Breast epithelium (tissue), 3 donors: ENCODE measurements at regions not wholly inside any gene's neighbourhood (a gene's known extent, or its start where the extent isn't known, plus 50 kb on each side); places are given as distances from the start of the nearest gene placed in this dataset.

ENCODE experiments used
- CTCF ChIP-seq, 3 donors: fragments of 450-650 bp; IDR thresholded peaks; one replicate each; pipeline ENCODE4 v1.5.1; 2016 to 2017; ENCODE audit warnings: antibody characterized with exemption in 3 of 3, mild to moderate bottlenecking in 3 of 3, moderate library complexity in 3 of 3
- POLR2A ChIP-seq: fragments of 450-650 bp; IDR thresholded peaks from one replicate; pipeline ENCODE4 v1.6.1; 2016; ENCODE audit warnings: antibody characterized with exemption, mild to moderate bottlenecking, moderate library complexity
- POLR2AphosphoS5 ChIP-seq, 3 donors: sonication (generic); formaldehyde crosslinking; IDR thresholded peaks; one replicate each; pipeline ENCODE4 v1.6.1; 2017; ENCODE audit warnings: antibody characterized with exemption in 3 of 3

DNA sequence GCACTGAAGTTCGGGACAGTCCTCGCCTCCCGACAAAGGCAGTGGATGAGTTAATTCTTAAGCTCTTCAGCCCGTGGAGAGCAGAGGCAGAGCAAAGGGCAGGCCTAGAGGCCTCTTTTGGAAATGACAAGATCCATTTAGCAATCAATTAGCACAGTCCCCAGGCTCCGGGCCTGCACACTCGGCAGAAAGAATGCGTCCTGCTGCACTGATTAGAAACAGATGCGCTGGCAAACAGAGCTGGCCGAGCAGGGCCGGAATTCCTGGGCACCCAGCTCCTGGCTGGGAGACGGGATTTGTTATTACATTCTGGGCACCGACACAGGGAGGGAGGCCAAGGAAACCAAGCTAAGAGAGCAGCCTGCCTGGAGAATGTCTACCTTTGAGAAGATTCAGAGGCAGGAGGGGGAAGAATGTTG is 162.9 kb downstream of the COPRS start:
- TF ChIP-seq CTCF (IDR thresholded peaks at IDR 0.05) (peak in 1 of 3 donors; percentile 45), POLR2A (no peak), POLR2AphosphoS5 (IDR thresholded peaks at IDR 0.05) (peak; percentile 27 to 90 (median 49))
